Trophoblast cell (in vitro differentiated cells and primary cell): ENCODE measurements at regions not wholly inside any gene's neighbourhood (a gene's known extent, or its start where the extent isn't known, plus 50 kb on each side); places are given as distances from the start of the nearest gene placed in this dataset.

Source experiments
- DNase-seq, 2 donors: peaks; one replicate each; pipeline ENCODE4 v3.0.0-alpha.2; 2016
- H2AFZ ChIP-seq: 2 replicates; pipeline ENCODE4 v1.6.1; 2013; ENCODE audit warnings: low read length, moderate library complexity, mild to moderate bottlenecking; ENCODE audit not compliant: insufficient read depth, poor library complexity
- H2AK5ac ChIP-seq: 2 replicates; pipeline ENCODE4 v1.6.1; 2013; ENCODE audit warnings: mild to moderate bottlenecking, low read length
- H2BK120ac ChIP-seq: 2 replicates; pipeline ENCODE4 v1.6.1; 2013; ENCODE audit warnings: low read length, mild to moderate bottlenecking, moderate library complexity; ENCODE audit not compliant: insufficient read depth, poor library complexity
- H2BK12ac ChIP-seq: 2 replicates; pipeline ENCODE4 v1.6.1; 2013; ENCODE audit warnings: mild to moderate bottlenecking, low read length, moderate library complexity
- H2BK5ac ChIP-seq: 2 replicates; pipeline ENCODE4 v1.6.1; 2013; ENCODE audit warnings: low read length, low read depth, moderate library complexity, mild to moderate bottlenecking; ENCODE audit not compliant: poor library complexity
- H3K14ac ChIP-seq: 2 replicates; pipeline ENCODE4 v1.6.1; 2013; ENCODE audit warnings: mild to moderate bottlenecking, low read length
- H3K18ac ChIP-seq: 2 replicates; pipeline ENCODE4 v1.6.1; 2013; ENCODE audit warnings: mild to moderate bottlenecking, low read length
- H3K23ac ChIP-seq: 2 replicates; pipeline ENCODE4 v1.6.1; 2013; ENCODE audit warnings: low read length
- H3K27ac ChIP-seq: 2 replicates; pipeline ENCODE4 v1.5.1; 2013; ENCODE audit warnings: low read depth, mild to moderate bottlenecking, inconsistent platforms, low read length, moderate library complexity
- H3K27me3 ChIP-seq: 2 replicates; pipeline ENCODE4 v1.6.1; 2013; ENCODE audit warnings: inconsistent platforms, mild to moderate bottlenecking, low read length, moderate library complexity; ENCODE audit not compliant: insufficient read depth
- H3K36me3 ChIP-seq, 2 experiments: 1 replicate in 1 of 2; 2 replicates in 1 of 2; pipeline ENCODE4 v1.6.1; 2013; ENCODE audit warnings: low read length in 2 of 2, mild to moderate bottlenecking in 2 of 2, moderate library complexity in 1 of 2; ENCODE audit not compliant: insufficient read depth in 2 of 2, control insufficient read depth in 1 of 2
- H3K4ac ChIP-seq: 2 replicates; pipeline ENCODE4 v1.6.1; 2013; ENCODE audit warnings: low read depth, mild to moderate bottlenecking, low read length, moderate library complexity
- H3K4me1 ChIP-seq, 2 experiments: 1 replicate in 1 of 2; 2 replicates in 1 of 2; pipeline ENCODE4 v1.6.1; 2013; ENCODE audit warnings: low read length in 2 of 2, mild to moderate bottlenecking in 2 of 2, moderate library complexity in 1 of 2; ENCODE audit not compliant: insufficient read depth in 2 of 2, control insufficient read depth in 1 of 2
- H3K4me2 ChIP-seq: 2 replicates; pipeline ENCODE4 v1.6.1; 2013; ENCODE audit warnings: inconsistent platforms, mild to moderate bottlenecking, low read length, moderate library complexity
- H3K4me3 ChIP-seq: 2 replicates; pipeline ENCODE4 v1.5.1; 2013; ENCODE audit warnings: mild to moderate bottlenecking, low read depth, low read length, inconsistent platforms
- H3K79me1 ChIP-seq: one replicate; pipeline ENCODE4 v1.6.1; 2013; ENCODE audit warnings: low read length
- H3K79me2 ChIP-seq: 2 replicates; pipeline ENCODE4 v1.6.1; 2013; ENCODE audit warnings: low read length, mild to moderate bottlenecking; ENCODE audit not compliant: control insufficient read depth, insufficient read depth, poor library complexity
- H3K9ac ChIP-seq: 2 replicates; pipeline ENCODE4 v1.6.1; 2013; ENCODE audit warnings: mild to moderate bottlenecking, low read length
- H3K9me3 ChIP-seq: 2 replicates; pipeline ENCODE4 v1.6.1; 2013; ENCODE audit warnings: low read depth, mild to moderate bottlenecking, control low read depth, inconsistent platforms, low read length; ENCODE audit not compliant: insufficient read depth
- H4K12ac ChIP-seq: 2 replicates; pipeline ENCODE4 v1.6.1; 2013; ENCODE audit warnings: low read depth, mild to moderate bottlenecking, low read length, moderate library complexity
- H4K8ac ChIP-seq: 2 replicates; pipeline ENCODE4 v1.6.1; 2013; ENCODE audit warnings: low read depth, mild to moderate bottlenecking, low read length, moderate library complexity
- H4K91ac ChIP-seq: one replicate; pipeline ENCODE4 v1.6.1; 2013; ENCODE audit warnings: low read depth, mild to moderate bottlenecking, low read length, moderate library complexity
- WGBS: extraction: QIAGEN DNeasy Blood & Tissue Kit; methylation state at CpG from one replicate; pipeline ENCODE4 v1.1.7; 2013; ENCODE audit warnings: missing lambda C conversion rate; ENCODE audit not compliant: insufficient read length, insufficient coverage; ENCODE audit errors: extremely low coverage; 5-methylcytosine and 5-hydroxymethylcytosine counted together

GRCh38 chr10:89837165-89838043 is 136.0 kb downstream of the KIF20B start:
- Histone ChIP-seq H2BK5ac (no peak overlapping the region), H3K9me3 (no peaks in the 10 kb centered on the region), H3K18ac (no peak overlapping the region), H3K79me2 (no peaks in the 10 kb centered on the region), H3K79me1 (no peaks in the 10 kb centered on the region), H3K4ac (no peak overlapping the region), H2AK5ac (no peak overlapping the region), H3K4me1 (no peaks in the 10 kb centered on the region), H3K36me3 (no peaks in the 10 kb centered on the region), H2BK12ac (no peak overlapping the region), H4K91ac (no peak overlapping the region), H2AFZ (no peak overlapping the region), H4K12ac (no peak overlapping the region), H3K14ac (no peak overlapping the region), H3K4me2 (peak overlapping the region; percentile 42), H3K9ac (no peak overlapping the region), H3K23ac (no peak overlapping the region), H3K27ac (no peak overlapping the region), H3K27me3 (no peaks in the 10 kb centered on the region), H2BK120ac (no peak overlapping the region), H4K8ac (no peak overlapping the region), H3K4me3 (peak overlapping the region; percentile 49)
- WGBS: no CpG with 5 or more reads among the region's 65 CpGs
- peak; percentile 6 to 47 for DNase-seq

- H3K23ac ChIP-seq: no peak overlapping the region
- no peak for DNase-seq
- H3K4me3 ChIP-seq: peak overlapping the region; percentile 23
- H3K18ac ChIP-seq: no peak overlapping the region
- no peak overlapping the region for H2BK5ac ChIP-seq
- H3K79me1 ChIP-seq: no peaks in the 10 kb centered on the region
- H3K14ac ChIP-seq: no peak overlapping the region
- no peak overlapping the region for H3K27ac ChIP-seq
- no peak overlapping the region for H2AK5ac ChIP-seq
- H3K4ac ChIP-seq: no peak overlapping the region
- no peak overlapping the region for H2AFZ ChIP-seq
- no peaks in the 10 kb centered on the region for H3K36me3 ChIP-seq
- no peak overlapping the region for H2BK120ac ChIP-seq
- peak overlapping the region; percentile 42 for H3K4me2 ChIP-seq
- no peak overlapping the region for H4K12ac ChIP-seq
- no CpG with 5 or more reads among the region's 23 CpGs for WGBS
- no peaks in the 10 kb centered on the region for H3K79me2 ChIP-seq
- no peak overlapping the region for H2BK12ac ChIP-seq
- no peaks in the 10 kb centered on the region for H3K27me3 ChIP-seq
- no peaks in the 10 kb centered on the region for H3K4me1 ChIP-seq
- no peak overlapping the region for H3K9ac ChIP-seq
- no peaks in the 10 kb centered on the region for H3K9me3 ChIP-seq
- H4K91ac ChIP-seq: no peak overlapping the region
- H4K8ac ChIP-seq: no peak overlapping the region
These were observed 136.7 kb downstream of the KIF20B start for GRCh38 chr10:89838044-89838615.

DNA sequence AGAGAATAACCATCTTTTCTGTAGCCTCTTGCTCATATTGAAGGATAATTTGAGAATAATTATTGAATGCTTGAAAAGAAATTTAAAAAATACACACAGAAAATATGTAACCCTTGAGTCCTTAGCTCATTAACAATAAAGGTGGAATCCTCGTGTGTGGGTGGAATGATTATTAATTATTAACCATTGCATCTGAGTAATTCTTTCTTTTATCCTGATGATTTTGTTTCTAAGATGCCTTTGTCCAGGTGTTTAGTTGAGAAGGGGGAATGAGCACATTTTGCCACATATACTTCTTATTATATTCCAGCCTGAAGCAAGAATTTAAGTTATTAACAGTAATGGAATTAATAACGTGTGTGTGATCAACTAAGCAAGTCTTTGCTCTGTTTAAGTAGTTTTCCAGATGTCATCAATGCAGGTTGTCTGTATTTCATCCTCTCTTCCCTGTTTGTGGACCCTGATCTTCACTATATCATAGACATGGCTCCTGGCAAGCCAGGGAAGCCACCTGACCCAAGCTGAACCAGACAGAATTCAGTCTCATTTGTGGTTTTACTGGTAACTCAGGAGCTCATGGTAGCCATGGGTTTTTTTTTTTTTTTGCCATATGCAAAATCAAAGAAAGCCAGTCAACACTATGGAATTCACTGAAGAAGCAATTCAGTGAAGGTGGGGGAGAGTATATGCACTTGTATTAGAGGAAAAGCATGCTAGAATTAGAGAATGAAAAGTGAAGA is 144.3 kb downstream of the KIF20B start:
- H2BK5ac ChIP-seq: no peak overlapping the region
- no peak overlapping the region for H3K4ac ChIP-seq
- peak; percentile 49 to 68 for DNase-seq
- H2AK5ac ChIP-seq: no peak overlapping the region
- H4K12ac ChIP-seq: no peak overlapping the region
- no peak overlapping the region for H3K18ac ChIP-seq
- H3K27ac ChIP-seq: no peak overlapping the region
- no peaks in the 10 kb centered on the region for H3K79me2 ChIP-seq
- no peaks in the 10 kb centered on the region for H3K36me3 ChIP-seq
- no peak overlapping the region for H2AFZ ChIP-seq
- H4K8ac ChIP-seq: no peak overlapping the region
- H3K79me1 ChIP-seq: no peaks in the 10 kb centered on the region
- WGBS: no CpG with 5 or more reads among the region's 2 CpGs
- no peaks in the 10 kb centered on the region for H3K9me3 ChIP-seq
- no peak overlapping the region for H3K23ac ChIP-seq
- H4K91ac ChIP-seq: no peak overlapping the region
- H3K4me1 ChIP-seq: peaks cover 0 to 2% of the 10 kb centered on the region in 2 experiments
- H3K4me2 ChIP-seq: no peak overlapping the region
- H2BK12ac ChIP-seq: no peak overlapping the region
- H3K27me3 ChIP-seq: no peaks in the 10 kb centered on the region
- H3K14ac ChIP-seq: no peak overlapping the region
- no peak overlapping the region for H2BK120ac ChIP-seq
- H3K9ac ChIP-seq: no peak overlapping the region
- H3K4me3 ChIP-seq: no peak overlapping the region

DNA sequence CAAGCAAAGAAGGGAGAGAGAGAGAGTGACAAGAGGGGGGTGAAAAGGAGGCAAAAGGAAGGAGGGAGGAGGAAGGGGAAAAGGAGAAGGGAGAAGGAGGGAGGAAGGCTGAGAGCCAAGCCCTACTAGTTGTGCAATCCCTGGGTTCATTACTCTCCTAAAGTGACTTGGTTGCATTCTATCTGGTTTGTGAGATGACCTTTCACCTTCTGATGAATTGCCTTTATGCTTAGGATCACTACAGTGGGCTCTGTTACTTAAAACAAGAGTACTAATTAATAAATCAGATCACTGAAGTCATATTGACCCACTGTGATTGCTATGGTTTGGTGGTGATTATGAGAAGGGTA is 144.9 kb downstream of the KIF20B start:
- no peak overlapping the region for H2AK5ac ChIP-seq

More for the DNA sequence above, 144.9 kb downstream of the KIF20B start:
- peaks cover 0 to 2% of the 10 kb centered on the region in 2 experiments for H3K4me1 ChIP-seq
- H3K79me1 ChIP-seq: no peaks in the 10 kb centered on the region
- no peak overlapping the region for H3K23ac ChIP-seq
- H3K4me3 ChIP-seq: no peak overlapping the region
- no peak overlapping the region for H2BK120ac ChIP-seq
- no peaks in the 10 kb centered on the region for H3K36me3 ChIP-seq
- no peak overlapping the region for H3K4ac ChIP-seq
- H2BK5ac ChIP-seq: no peak overlapping the region
- H4K12ac ChIP-seq: no peak overlapping the region
- no peak overlapping the region for H2BK12ac ChIP-seq
- no peak overlapping the region for H3K14ac ChIP-seq
- H3K4me2 ChIP-seq: no peak overlapping the region
- H3K9ac ChIP-seq: no peak overlapping the region
- no peak overlapping the region for H2AFZ ChIP-seq
- H3K9me3 ChIP-seq: no peaks in the 10 kb centered on the region
- no peak overlapping the region for H3K27ac ChIP-seq
- H3K27me3 ChIP-seq: no peaks in the 10 kb centered on the region
- no peak overlapping the region for H4K8ac ChIP-seq
- peak in 1 of 2 donors; percentile 63 for DNase-seq
- H4K91ac ChIP-seq: no peak overlapping the region
- no peaks in the 10 kb centered on the region for H3K79me2 ChIP-seq
- no peak overlapping the region for H3K18ac ChIP-seq
